ENCODE measurements at regions not wholly inside any gene's neighbourhood (a gene's known extent, or its start where the extent isn't known, plus 50 kb on each side); places are given as distances from the start of the nearest gene placed in this dataset.

DNA sequence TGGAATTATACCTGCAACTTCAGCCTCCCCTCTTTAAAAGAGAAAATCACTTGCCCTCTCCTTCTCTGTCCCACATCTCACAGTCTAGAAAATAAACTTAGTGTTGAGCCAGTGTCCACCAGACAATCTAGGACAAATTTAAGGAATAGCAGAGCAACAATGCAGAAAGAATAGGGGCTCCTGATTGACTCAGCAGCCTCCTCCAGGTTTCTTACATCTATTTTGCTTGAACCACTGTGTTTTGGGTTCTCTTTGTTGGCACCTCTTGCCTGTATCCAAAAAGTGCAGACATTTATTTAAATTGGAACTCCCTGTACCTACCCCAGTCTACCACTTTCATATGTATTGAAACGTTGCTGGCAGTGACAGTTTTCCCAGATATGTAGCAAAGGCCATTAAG, 133.7 kb upstream of the HSF2 start:
- TF ChIP-seq, protein P1, sequence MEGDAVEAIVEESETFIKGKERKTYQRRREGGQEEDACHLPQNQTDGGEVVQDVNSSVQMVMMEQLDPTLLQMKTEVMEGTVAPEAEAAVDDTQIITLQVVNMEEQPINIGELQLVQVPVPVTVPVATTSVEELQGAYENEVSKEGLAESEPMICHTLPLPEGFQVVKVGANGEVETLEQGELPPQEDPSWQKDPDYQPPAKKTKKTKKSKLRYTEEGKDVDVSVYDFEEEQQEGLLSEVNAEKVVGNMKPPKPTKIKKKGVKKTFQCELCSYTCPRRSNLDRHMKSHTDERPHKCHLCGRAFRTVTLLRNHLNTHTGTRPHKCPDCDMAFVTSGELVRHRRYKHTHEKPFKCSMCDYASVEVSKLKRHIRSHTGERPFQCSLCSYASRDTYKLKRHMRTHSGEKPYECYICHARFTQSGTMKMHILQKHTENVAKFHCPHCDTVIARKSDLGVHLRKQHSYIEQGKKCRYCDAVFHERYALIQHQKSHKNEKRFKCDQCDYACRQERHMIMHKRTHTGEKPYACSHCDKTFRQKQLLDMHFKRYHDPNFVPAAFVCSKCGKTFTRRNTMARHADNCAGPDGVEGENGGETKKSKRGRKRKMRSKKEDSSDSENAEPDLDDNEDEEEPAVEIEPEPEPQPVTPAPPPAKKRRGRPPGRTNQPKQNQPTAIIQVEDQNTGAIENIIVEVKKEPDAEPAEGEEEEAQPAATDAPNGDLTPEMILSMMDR (IDR thresholded peaks at IDR 0.05 in 4 of 5, conservative IDR thresholded peaks at IDR 0.05 in 1 of 5): no peak
- TF ChIP-seq POLR2A (IDR thresholded peaks at IDR 0.05): no peak
